DND-41 (cell line): ENCODE measurements at regions not wholly inside any gene's neighbourhood (a gene's known extent, or its start where the extent isn't known, plus 50 kb on each side); places are given as distances from the start of the nearest gene placed in this dataset.
A peak's percentile ranks its signal among the peaks of the same experiment; 100 is the strongest.

Source experiments
- ATAC-seq: fragments of 200-7000 bp; cut with Tn5 transposase; 3 replicates; pipeline ENCODE4 v1.9.1; 2021; ENCODE audit warnings: low read depth; ENCODE audit not compliant: insufficient read depth
- DNase-seq: peaks from one replicate; pipeline ENCODE4 v3.0.0-alpha.2; 2020
- H2AFZ ChIP-seq: 2 replicates; pipeline ENCODE4 v1.6.0; 2012; ENCODE audit warnings: low read depth, low read length
- H3K27ac ChIP-seq: 2 replicates; pipeline ENCODE4 v1.5.1; 2012; ENCODE audit warnings: low read length, inconsistent platforms
- H3K27me3 ChIP-seq: fragments of 200-600 bp; sonication (generic); 2 replicates; pipeline ENCODE4 v1.6.0; 2012; ENCODE audit warnings: low read length, mild to moderate bottlenecking, inconsistent platforms; ENCODE audit not compliant: insufficient read depth, poor library complexity
- H3K36me3 ChIP-seq: 2 replicates; pipeline ENCODE4 v1.5.1; 2012; ENCODE audit warnings: low read length, inconsistent platforms; ENCODE audit not compliant: insufficient read depth
- H3K4me1 ChIP-seq: 2 replicates; pipeline ENCODE4 v1.5.1; 2012; ENCODE audit warnings: mild to moderate bottlenecking, low read length; ENCODE audit not compliant: insufficient read depth
- H3K4me2 ChIP-seq: 2 replicates; pipeline ENCODE4 v1.6.0; 2012; ENCODE audit warnings: mild to moderate bottlenecking, moderate library complexity, low read length, inconsistent platforms; ENCODE audit not compliant: insufficient read depth
- H3K4me3 ChIP-seq, 2 experiments: fragments of 200-600 bp in 1 of 2; shearing (Covaris generic) in 1 of 2; 2 replicates each; pipeline ENCODE4 v1.5.1; 2012 to 2016; ENCODE audit warnings: inconsistent platforms in 2 of 2, low read length in 2 of 2, mild to moderate bottlenecking in 2 of 2, low read depth in 1 of 2, moderate library complexity in 1 of 2
- H3K79me2 ChIP-seq: 2 replicates; pipeline ENCODE4 v1.6.0; 2012; ENCODE audit warnings: low read length, inconsistent platforms; ENCODE audit not compliant: insufficient read depth
- H3K9ac ChIP-seq: 2 replicates; pipeline ENCODE4 v1.6.0; 2012; ENCODE audit warnings: low read depth, mild to moderate bottlenecking, inconsistent platforms, low read length, moderate library complexity
- H3K9me3 ChIP-seq: 2 replicates; pipeline ENCODE4 v1.5.1; 2012; ENCODE audit warnings: low read length, moderate library complexity, mild to moderate bottlenecking, inconsistent platforms; ENCODE audit not compliant: insufficient read depth, severe bottlenecking
- H4K20me1 ChIP-seq: 2 replicates; pipeline ENCODE4 v1.6.0; 2012; ENCODE audit warnings: low read length; ENCODE audit not compliant: insufficient read depth
- EZH2 ChIP-seq: IDR thresholded peaks from 3 replicates; pipeline ENCODE4 v1.6.1; 2012; ENCODE audit warnings: borderline replicate concordance, low read depth, mild to moderate bottlenecking, moderate library complexity, low read length, inconsistent platforms; ENCODE audit not compliant: severe bottlenecking
- TF ChIP-seq, protein P1 (sequence below): IDR thresholded peaks from 2 replicates; pipeline ENCODE4 v1.5.1; 2012; ENCODE audit warnings: borderline replicate concordance, low read length, moderate library complexity, mild to moderate bottlenecking; ENCODE audit not compliant: poor library complexity, severe bottlenecking; ENCODE audit errors: extremely low read depth

DNA sequence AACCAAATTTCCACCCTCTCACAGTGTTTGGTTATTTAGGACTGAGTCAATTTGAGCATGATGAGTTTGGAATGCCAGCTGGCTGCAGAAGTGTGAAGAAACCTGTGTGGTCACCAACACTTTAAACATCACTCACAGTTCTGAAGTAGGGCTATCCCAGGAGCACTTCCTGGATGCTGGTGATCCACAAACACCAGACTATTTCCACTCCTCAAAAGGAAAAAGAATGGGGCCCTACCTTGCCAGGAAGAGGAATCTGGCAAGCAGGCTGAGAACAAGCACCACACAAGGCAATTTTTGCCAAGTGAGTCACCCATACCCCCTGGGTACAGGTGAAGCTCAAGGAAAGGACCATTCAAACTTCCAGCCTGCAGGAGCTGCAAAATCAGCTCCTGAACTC, 294.2 kb upstream of the PTGER4 start:
- no peak for ATAC-seq

GRCh38 chr5:40384782-40385390, 294.8 kb upstream of the PTGER4 start:
- H3K27me3 ChIP-seq = no peaks in the 10 kb centered on the region
- DNase-seq (no peak), ATAC-seq (no peak)
- no peaks in the 10 kb centered on the region for H4K20me1 ChIP-seq
- 0 out of 2 replicates have a peak overlapping the region, but pooled peaks have one; percentile 32 for H3K9ac ChIP-seq
- no peak overlapping the region for H3K4me3 ChIP-seq
- H3K79me2 ChIP-seq = peaks cover 8% of the 10 kb centered on the region
- no peak for TF ChIP-seq EZH2
- TF ChIP-seq, protein P1, sequence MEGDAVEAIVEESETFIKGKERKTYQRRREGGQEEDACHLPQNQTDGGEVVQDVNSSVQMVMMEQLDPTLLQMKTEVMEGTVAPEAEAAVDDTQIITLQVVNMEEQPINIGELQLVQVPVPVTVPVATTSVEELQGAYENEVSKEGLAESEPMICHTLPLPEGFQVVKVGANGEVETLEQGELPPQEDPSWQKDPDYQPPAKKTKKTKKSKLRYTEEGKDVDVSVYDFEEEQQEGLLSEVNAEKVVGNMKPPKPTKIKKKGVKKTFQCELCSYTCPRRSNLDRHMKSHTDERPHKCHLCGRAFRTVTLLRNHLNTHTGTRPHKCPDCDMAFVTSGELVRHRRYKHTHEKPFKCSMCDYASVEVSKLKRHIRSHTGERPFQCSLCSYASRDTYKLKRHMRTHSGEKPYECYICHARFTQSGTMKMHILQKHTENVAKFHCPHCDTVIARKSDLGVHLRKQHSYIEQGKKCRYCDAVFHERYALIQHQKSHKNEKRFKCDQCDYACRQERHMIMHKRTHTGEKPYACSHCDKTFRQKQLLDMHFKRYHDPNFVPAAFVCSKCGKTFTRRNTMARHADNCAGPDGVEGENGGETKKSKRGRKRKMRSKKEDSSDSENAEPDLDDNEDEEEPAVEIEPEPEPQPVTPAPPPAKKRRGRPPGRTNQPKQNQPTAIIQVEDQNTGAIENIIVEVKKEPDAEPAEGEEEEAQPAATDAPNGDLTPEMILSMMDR = no peak
- no peaks in the 10 kb centered on the region for H3K36me3 ChIP-seq
- H3K4me2 ChIP-seq = peak overlapping the region; percentile 56
- peak overlapping the region; percentile 88 for H3K27ac ChIP-seq
- H2AFZ ChIP-seq = no peak overlapping the region
- peaks cover 72% of the 10 kb centered on the region for H3K4me1 ChIP-seq
- no peaks in the 10 kb centered on the region for H3K9me3 ChIP-seq

More for the DNA sequence above, 294.2 kb upstream of the PTGER4 start:
- peaks cover 78% of the 10 kb centered on the region for H3K4me1 ChIP-seq
- H3K4me2 ChIP-seq = peak overlapping the region; percentile 56
- H2AFZ ChIP-seq = no peak overlapping the region
- H3K79me2 ChIP-seq = peaks cover 8% of the 10 kb centered on the region
- H4K20me1 ChIP-seq = no peaks in the 10 kb centered on the region
- no peaks in the 10 kb centered on the region for H3K36me3 ChIP-seq
- TF ChIP-seq, protein P1 = no peak
- no peak for TF ChIP-seq EZH2
- H3K27ac ChIP-seq = peak overlapping the region; percentile 88
- DNase-seq = no peak
- no peaks in the 10 kb centered on the region for H3K9me3 ChIP-seq
- peak overlapping the region; percentile 32 for H3K9ac ChIP-seq
- H3K4me3 ChIP-seq = 0 out of 4 replicates have a peak overlapping the region, but pooled peaks of 1 of the 2 experiments have one; percentile 16
- no peaks in the 10 kb centered on the region for H3K27me3 ChIP-seq

- Histone ChIP-seq H4K20me1 (no peaks in the 10 kb centered on the region), H3K79me2 (peaks cover 7% of the 10 kb centered on the region), H3K4me1 (peaks cover 67% of the 10 kb centered on the region), H3K4me2 (0 out of 2 replicates have a peak overlapping the region, but pooled peaks have one; percentile 1), H3K4me3 (no peak overlapping the region), H3K9me3 (no peaks in the 10 kb centered on the region), H3K36me3 (no peaks in the 10 kb centered on the region), H3K27ac (peak overlapping the region; percentile 88), H3K27me3 (no peaks in the 10 kb centered on the region), H2AFZ (no peak overlapping the region), H3K9ac (no peak overlapping the region)
- no peak for TF ChIP-seq EZH2
- TF ChIP-seq, protein P1 = no peak
- DNase-seq (no peak), ATAC-seq (no peak)
Observed at GRCh38 chr5:40383749-40384651, 295.7 kb upstream of the PTGER4 start.
